Trophoblast cell (in vitro differentiated cells and primary cell): ENCODE measurements at regions not wholly inside any gene's neighbourhood (a gene's known extent, or its start where the extent isn't known, plus 50 kb on each side); places are given as distances from the start of the nearest gene placed in this dataset.
A peak's percentile ranks its signal among the peaks of the same experiment; 100 is the strongest.

Experiments used
- DNase-seq, 2 donors: peaks; one replicate each; pipeline ENCODE4 v3.0.0-alpha.2; 2016
- H2AFZ ChIP-seq: 2 replicates; pipeline ENCODE4 v1.6.1; 2013; ENCODE audit warnings: low read length, moderate library complexity, mild to moderate bottlenecking; ENCODE audit not compliant: insufficient read depth, poor library complexity
- H2AK5ac ChIP-seq: 2 replicates; pipeline ENCODE4 v1.6.1; 2013; ENCODE audit warnings: mild to moderate bottlenecking, low read length
- H2BK120ac ChIP-seq: 2 replicates; pipeline ENCODE4 v1.6.1; 2013; ENCODE audit warnings: low read length, mild to moderate bottlenecking, moderate library complexity; ENCODE audit not compliant: insufficient read depth, poor library complexity
- H2BK12ac ChIP-seq: 2 replicates; pipeline ENCODE4 v1.6.1; 2013; ENCODE audit warnings: mild to moderate bottlenecking, low read length, moderate library complexity
- H2BK5ac ChIP-seq: 2 replicates; pipeline ENCODE4 v1.6.1; 2013; ENCODE audit warnings: low read length, low read depth, moderate library complexity, mild to moderate bottlenecking; ENCODE audit not compliant: poor library complexity
- H3K14ac ChIP-seq: 2 replicates; pipeline ENCODE4 v1.6.1; 2013; ENCODE audit warnings: mild to moderate bottlenecking, low read length
- H3K18ac ChIP-seq: 2 replicates; pipeline ENCODE4 v1.6.1; 2013; ENCODE audit warnings: mild to moderate bottlenecking, low read length
- H3K23ac ChIP-seq: 2 replicates; pipeline ENCODE4 v1.6.1; 2013; ENCODE audit warnings: low read length
- H3K27ac ChIP-seq: 2 replicates; pipeline ENCODE4 v1.5.1; 2013; ENCODE audit warnings: low read depth, mild to moderate bottlenecking, inconsistent platforms, low read length, moderate library complexity
- H3K27me3 ChIP-seq: 2 replicates; pipeline ENCODE4 v1.6.1; 2013; ENCODE audit warnings: inconsistent platforms, mild to moderate bottlenecking, low read length, moderate library complexity; ENCODE audit not compliant: insufficient read depth
- H3K36me3 ChIP-seq, 2 experiments: 1 replicate in 1 of 2; 2 replicates in 1 of 2; pipeline ENCODE4 v1.6.1; 2013; ENCODE audit warnings: low read length in 2 of 2, mild to moderate bottlenecking in 2 of 2, moderate library complexity in 1 of 2; ENCODE audit not compliant: insufficient read depth in 2 of 2, control insufficient read depth in 1 of 2
- H3K4ac ChIP-seq: 2 replicates; pipeline ENCODE4 v1.6.1; 2013; ENCODE audit warnings: low read depth, mild to moderate bottlenecking, low read length, moderate library complexity
- H3K4me1 ChIP-seq, 2 experiments: 1 replicate in 1 of 2; 2 replicates in 1 of 2; pipeline ENCODE4 v1.6.1; 2013; ENCODE audit warnings: low read length in 2 of 2, mild to moderate bottlenecking in 2 of 2, moderate library complexity in 1 of 2; ENCODE audit not compliant: insufficient read depth in 2 of 2, control insufficient read depth in 1 of 2
- H3K4me2 ChIP-seq: 2 replicates; pipeline ENCODE4 v1.6.1; 2013; ENCODE audit warnings: inconsistent platforms, mild to moderate bottlenecking, low read length, moderate library complexity
- H3K4me3 ChIP-seq: 2 replicates; pipeline ENCODE4 v1.5.1; 2013; ENCODE audit warnings: mild to moderate bottlenecking, low read depth, low read length, inconsistent platforms
- H3K79me1 ChIP-seq: one replicate; pipeline ENCODE4 v1.6.1; 2013; ENCODE audit warnings: low read length
- H3K79me2 ChIP-seq: 2 replicates; pipeline ENCODE4 v1.6.1; 2013; ENCODE audit warnings: low read length, mild to moderate bottlenecking; ENCODE audit not compliant: control insufficient read depth, insufficient read depth, poor library complexity
- H3K9ac ChIP-seq: 2 replicates; pipeline ENCODE4 v1.6.1; 2013; ENCODE audit warnings: mild to moderate bottlenecking, low read length
- H3K9me3 ChIP-seq: 2 replicates; pipeline ENCODE4 v1.6.1; 2013; ENCODE audit warnings: low read depth, mild to moderate bottlenecking, control low read depth, inconsistent platforms, low read length; ENCODE audit not compliant: insufficient read depth
- H4K12ac ChIP-seq: 2 replicates; pipeline ENCODE4 v1.6.1; 2013; ENCODE audit warnings: low read depth, mild to moderate bottlenecking, low read length, moderate library complexity
- H4K8ac ChIP-seq: 2 replicates; pipeline ENCODE4 v1.6.1; 2013; ENCODE audit warnings: low read depth, mild to moderate bottlenecking, low read length, moderate library complexity
- H4K91ac ChIP-seq: one replicate; pipeline ENCODE4 v1.6.1; 2013; ENCODE audit warnings: low read depth, mild to moderate bottlenecking, low read length, moderate library complexity
- WGBS: extraction: QIAGEN DNeasy Blood & Tissue Kit; methylation state at CpG from one replicate; pipeline ENCODE4 v1.1.7; 2013; ENCODE audit warnings: missing lambda C conversion rate; ENCODE audit not compliant: insufficient read length, insufficient coverage; ENCODE audit errors: extremely low coverage; 5-methylcytosine and 5-hydroxymethylcytosine counted together

GRCh38 chr4:162645381-162645780, 481.6 kb upstream of the FSTL5 start:
- Histone ChIP-seq H2BK5ac (no peak overlapping the region), H2AK5ac (no peak overlapping the region), H3K23ac (no peak overlapping the region), H4K12ac (no peak overlapping the region), H4K8ac (no peak overlapping the region), H3K4me2 (no peak overlapping the region), H2AFZ (no peak overlapping the region), H3K4me3 (no peak overlapping the region), H3K36me3 (no peaks in the 10 kb centered on the region), H2BK12ac (no peak overlapping the region), H3K9me3 (no peaks in the 10 kb centered on the region), H3K4me1 (no peaks in the 10 kb centered on the region), H4K91ac (no peak overlapping the region), H3K27ac (no peak overlapping the region), H3K79me2 (no peaks in the 10 kb centered on the region), H2BK120ac (no peak overlapping the region), H3K14ac (no peak overlapping the region), H3K79me1 (no peaks in the 10 kb centered on the region), H3K4ac (no peak overlapping the region), H3K9ac (no peak overlapping the region), H3K27me3 (no peaks in the 10 kb centered on the region), H3K18ac (no peak overlapping the region)
- WGBS = no CpG with 5 or more reads among the region's 4 CpGs
- DNase-seq = peak; percentile 16 to 67

- H3K79me2 ChIP-seq = no peaks in the 10 kb centered on the region
- H4K8ac ChIP-seq = no peak overlapping the region
- no peak overlapping the region for H2BK12ac ChIP-seq
- no peak overlapping the region for H3K4me3 ChIP-seq
- DNase-seq = peak; percentile 35 to 88
- no CpG with 5 or more reads among the region's 1 CpG for WGBS
- H3K14ac ChIP-seq = no peak overlapping the region
- H3K4ac ChIP-seq = no peak overlapping the region
- H3K4me1 ChIP-seq = no peaks in the 10 kb centered on the region
- H4K12ac ChIP-seq = no peak overlapping the region
- H3K27ac ChIP-seq = no peak overlapping the region
- H3K27me3 ChIP-seq = no peaks in the 10 kb centered on the region
- no peak overlapping the region for H3K23ac ChIP-seq
- H2BK5ac ChIP-seq = no peak overlapping the region
- no peak overlapping the region for H4K91ac ChIP-seq
- no peaks in the 10 kb centered on the region for H3K36me3 ChIP-seq
- no peak overlapping the region for H3K18ac ChIP-seq
- no peak overlapping the region for H2AK5ac ChIP-seq
- no peak overlapping the region for H2BK120ac ChIP-seq
- H3K4me2 ChIP-seq = no peak overlapping the region
- no peak overlapping the region for H3K9ac ChIP-seq
- H3K9me3 ChIP-seq = no peaks in the 10 kb centered on the region
- no peaks in the 10 kb centered on the region for H3K79me1 ChIP-seq
- H2AFZ ChIP-seq = no peak overlapping the region
Measured at GRCh38 chr4:162644346-162644745, 480.5 kb upstream of the FSTL5 start.

GRCh38 chr4:162640152-162640551, 476.4 kb upstream of the FSTL5 start:
- no peaks in the 10 kb centered on the region for H3K36me3 ChIP-seq
- H3K79me1 ChIP-seq = no peaks in the 10 kb centered on the region
- H2BK12ac ChIP-seq = no peak overlapping the region
- H3K23ac ChIP-seq = no peak overlapping the region
- H2AFZ ChIP-seq = no peak overlapping the region
- no peak overlapping the region for H2AK5ac ChIP-seq
- no peak overlapping the region for H3K4me3 ChIP-seq
- H4K8ac ChIP-seq = no peak overlapping the region
- H3K27me3 ChIP-seq = no peaks in the 10 kb centered on the region
- no CpG with 5 or more reads among the region's 13 CpGs for WGBS
- H3K4me1 ChIP-seq = no peaks in the 10 kb centered on the region
- H2BK5ac ChIP-seq = no peak overlapping the region
- H4K12ac ChIP-seq = no peak overlapping the region
- no peak overlapping the region for H3K4ac ChIP-seq
- H3K14ac ChIP-seq = no peak overlapping the region
- no peak overlapping the region for H3K4me2 ChIP-seq
- no peak overlapping the region for H3K9ac ChIP-seq
- DNase-seq = no peak
- H3K79me2 ChIP-seq = no peaks in the 10 kb centered on the region
- H3K27ac ChIP-seq = no peak overlapping the region
- H4K91ac ChIP-seq = no peak overlapping the region
- H2BK120ac ChIP-seq = no peak overlapping the region
- H3K18ac ChIP-seq = no peak overlapping the region
- H3K9me3 ChIP-seq = no peaks in the 10 kb centered on the region

DNA sequence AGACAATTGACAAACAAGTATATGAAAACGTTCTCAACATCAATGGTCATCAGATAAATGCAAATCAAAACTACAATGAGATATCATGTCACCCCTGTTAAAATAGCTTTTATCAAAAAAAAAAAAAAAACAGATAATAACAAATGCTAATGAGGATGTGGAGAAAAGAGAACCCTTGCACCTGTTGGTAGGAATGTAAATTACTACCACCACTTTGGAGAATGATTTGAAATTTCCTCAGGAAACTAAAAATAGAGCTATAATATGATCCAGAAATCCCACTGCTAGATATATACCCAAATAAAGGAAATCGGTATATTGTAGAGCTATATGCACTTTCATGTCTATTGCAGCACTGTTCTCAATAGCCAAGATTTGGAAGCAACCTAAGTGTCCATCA, 470.6 kb upstream of the FSTL5 start:
- no CpG with 5 or more reads among the region's 2 CpGs for WGBS

More for the DNA sequence above, 470.6 kb upstream of the FSTL5 start:
- H4K12ac ChIP-seq = no peak overlapping the region
- H2BK5ac ChIP-seq = no peak overlapping the region
- H3K27ac ChIP-seq = no peak overlapping the region
- H3K4me1 ChIP-seq = no peaks in the 10 kb centered on the region
- H3K4ac ChIP-seq = no peak overlapping the region
- H3K9me3 ChIP-seq = no peaks in the 10 kb centered on the region
- no peak overlapping the region for H3K4me2 ChIP-seq
- no peaks in the 10 kb centered on the region for H3K79me2 ChIP-seq
- peak in 1 of 2 donors; percentile 33 for DNase-seq
- no peak overlapping the region for H4K91ac ChIP-seq
- H3K79me1 ChIP-seq = no peaks in the 10 kb centered on the region
- H3K18ac ChIP-seq = no peak overlapping the region
- H3K27me3 ChIP-seq = no peaks in the 10 kb centered on the region
- H3K23ac ChIP-seq = no peak overlapping the region
- H2AK5ac ChIP-seq = no peak overlapping the region
- no peak overlapping the region for H4K8ac ChIP-seq
- H2AFZ ChIP-seq = no peak overlapping the region
- no peak overlapping the region for H3K9ac ChIP-seq
- H3K4me3 ChIP-seq = no peak overlapping the region
- H3K36me3 ChIP-seq = no peaks in the 10 kb centered on the region
- H2BK120ac ChIP-seq = no peak overlapping the region
- no peak overlapping the region for H2BK12ac ChIP-seq
- no peak overlapping the region for H3K14ac ChIP-seq
